Activated naive CD4-positive, alpha-beta T cell treated with anti-CD3 and anti-CD28 coated beads, Interleukin-2, amount 50 U/mL, for 16 hours (primary cell): ENCODE measurements at regions not wholly inside any gene's neighbourhood (a gene's known extent, or its start where the extent isn't known, plus 50 kb on each side); places are given as distances from the start of the nearest gene placed in this dataset.

Experiments used
- DNase-seq: peaks from one replicate; pipeline ENCODE4 v3.0.0-alpha.2; 2020

- no peak for DNase-seq
These were observed 118.3 kb upstream of the DSEL start for GRCh38 chr18:67634631-67635338.

- DNase-seq, result no peak
These were observed 117.4 kb upstream of the DSEL start for GRCh38 chr18:67633939-67634338.

GRCh38 chr18:67621906-67622305 is 105.4 kb upstream of the DSEL start:
- no peak for DNase-seq

DNA sequence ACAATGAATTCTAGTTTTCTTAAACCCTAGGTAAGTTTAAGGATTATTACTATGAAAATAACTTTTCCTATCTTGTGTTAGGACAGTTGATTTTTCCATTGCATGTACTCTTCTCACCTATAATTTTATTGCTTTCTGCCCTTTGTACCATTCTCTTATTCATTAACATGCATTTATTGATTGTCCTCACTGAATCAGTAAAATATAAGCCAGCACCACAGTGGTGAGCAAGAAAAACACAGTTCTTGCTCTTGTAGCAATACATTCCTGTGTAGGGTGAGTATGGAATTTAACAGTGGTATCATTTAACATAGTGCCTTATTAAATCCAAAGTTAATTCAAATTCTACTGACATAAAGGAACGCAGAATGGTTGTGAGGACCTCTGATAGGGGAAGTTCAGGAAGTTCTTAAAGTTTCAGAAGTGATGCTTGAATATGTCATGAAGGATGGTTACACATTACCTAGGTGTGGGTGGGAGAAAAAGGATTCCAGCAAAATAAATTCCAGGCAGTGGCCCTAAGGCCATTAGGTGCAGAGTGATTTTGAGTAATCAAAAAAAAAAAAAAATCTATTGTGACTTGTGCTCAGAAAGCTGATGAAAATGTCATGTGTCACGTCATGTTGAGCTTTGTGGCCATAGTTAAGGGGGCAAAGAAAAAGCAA is 104.7 kb upstream of the DSEL start:
- no peak for DNase-seq

GRCh38 chr18:67618061-67618460 is 101.5 kb upstream of the DSEL start:
- DNase-seq, result no peak

DNA sequence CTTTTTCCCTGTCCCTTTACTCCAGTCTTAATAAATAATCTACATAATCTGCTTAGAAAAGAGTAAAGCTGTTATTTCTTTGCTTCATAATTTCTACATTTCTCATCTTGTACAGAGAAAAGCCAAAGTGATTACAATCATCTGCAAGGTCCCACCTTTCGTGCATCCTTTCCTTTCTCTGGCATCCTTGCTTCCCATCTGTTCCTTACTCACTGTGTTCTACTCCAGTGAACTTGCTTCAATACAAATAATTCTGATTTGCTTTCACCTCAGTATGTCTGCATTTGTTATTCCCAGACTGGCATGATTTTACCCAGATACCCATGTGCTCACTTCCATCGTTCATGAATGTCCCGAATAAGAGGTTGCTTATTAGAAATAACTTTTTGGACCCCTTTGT is 99.4 kb upstream of the DSEL start:
- DNase-seq, result no peak

GRCh38 chr18:67613731-67614130 is 97.2 kb upstream of the DSEL start:
- no peak for DNase-seq

- DNase-seq, result no peak
These were observed 95.8 kb upstream of the DSEL start for GRCh38 chr18:67612281-67612680.

GRCh38 chr18:67608615-67609273 is 92.2 kb upstream of the DSEL start:
- no peak for DNase-seq

GRCh38 chr18:67608191-67608590 is 91.7 kb upstream of the DSEL start:
- no peak for DNase-seq

DNA sequence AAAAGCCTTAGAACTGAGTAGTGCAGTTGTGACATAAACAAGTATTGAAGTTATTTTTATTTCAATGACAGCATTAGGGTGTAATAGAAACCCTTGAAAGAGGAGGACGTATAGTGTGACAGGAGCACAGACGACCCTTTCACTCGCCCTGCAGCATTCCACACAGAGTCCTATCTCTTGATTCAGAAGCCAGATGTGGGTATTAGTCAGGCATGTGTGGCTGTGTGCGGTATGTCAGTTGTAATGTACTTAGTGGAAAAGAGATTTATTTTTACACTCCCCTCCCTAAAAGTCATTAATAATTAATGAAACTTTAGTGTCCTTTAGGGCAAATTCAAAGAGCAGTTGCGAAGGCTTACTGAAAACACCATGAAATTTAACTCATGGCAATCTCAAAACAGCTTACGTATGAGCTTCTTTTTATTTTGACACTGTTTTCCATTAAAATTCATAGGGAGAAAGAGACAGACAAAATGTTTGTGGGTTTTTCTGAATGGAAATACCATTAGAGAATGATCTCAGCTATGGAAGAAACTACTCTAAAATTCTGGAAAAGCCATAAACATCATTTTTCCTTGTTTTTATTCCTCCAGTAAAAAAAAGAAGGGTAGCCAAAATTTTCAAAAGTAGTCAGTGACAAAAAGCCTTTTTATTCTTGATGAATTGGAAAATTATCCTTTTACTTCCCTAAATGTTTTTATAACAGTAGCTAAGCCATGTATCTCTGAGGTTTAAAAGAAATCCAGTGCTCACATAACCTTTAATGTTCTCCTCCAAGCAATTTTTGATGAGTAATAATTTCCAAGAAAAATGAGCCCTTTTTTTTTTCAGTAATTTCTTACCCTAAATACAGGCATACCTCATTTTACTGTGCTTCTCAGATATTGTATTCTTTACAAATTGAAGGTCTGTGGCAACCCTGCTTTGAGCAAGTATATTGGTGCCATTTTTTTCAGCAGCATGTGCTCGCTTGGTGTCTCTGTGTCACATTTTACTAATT is 84.0 kb upstream of the DSEL start:
- DNase-seq, result no peak

DNA sequence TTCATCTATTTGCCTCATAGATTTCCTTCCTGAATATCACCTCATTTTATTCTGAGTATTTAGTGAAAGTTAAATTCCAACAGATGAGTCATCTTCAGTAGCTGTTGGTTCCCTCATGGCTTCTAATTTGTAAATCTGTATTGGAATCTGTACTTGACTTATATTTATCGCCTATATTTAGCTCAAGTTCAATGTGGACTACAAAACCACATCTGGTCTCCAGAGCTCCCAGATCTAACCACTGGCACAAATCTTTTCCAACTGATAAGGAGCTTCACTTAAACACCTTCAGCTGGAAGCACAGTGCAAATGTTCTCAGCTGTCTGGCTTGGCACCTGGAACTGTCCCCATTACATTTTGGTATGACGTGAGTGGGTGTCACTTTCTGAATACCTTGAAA is 82.8 kb upstream of the DSEL start:
- no peak for DNase-seq

GRCh38 chr18:67597759-67598158 is 81.2 kb upstream of the DSEL start:
- no peak for DNase-seq

GRCh38 chr18:67596003-67596402 is 79.5 kb upstream of the DSEL start:
- no peak for DNase-seq

DNA sequence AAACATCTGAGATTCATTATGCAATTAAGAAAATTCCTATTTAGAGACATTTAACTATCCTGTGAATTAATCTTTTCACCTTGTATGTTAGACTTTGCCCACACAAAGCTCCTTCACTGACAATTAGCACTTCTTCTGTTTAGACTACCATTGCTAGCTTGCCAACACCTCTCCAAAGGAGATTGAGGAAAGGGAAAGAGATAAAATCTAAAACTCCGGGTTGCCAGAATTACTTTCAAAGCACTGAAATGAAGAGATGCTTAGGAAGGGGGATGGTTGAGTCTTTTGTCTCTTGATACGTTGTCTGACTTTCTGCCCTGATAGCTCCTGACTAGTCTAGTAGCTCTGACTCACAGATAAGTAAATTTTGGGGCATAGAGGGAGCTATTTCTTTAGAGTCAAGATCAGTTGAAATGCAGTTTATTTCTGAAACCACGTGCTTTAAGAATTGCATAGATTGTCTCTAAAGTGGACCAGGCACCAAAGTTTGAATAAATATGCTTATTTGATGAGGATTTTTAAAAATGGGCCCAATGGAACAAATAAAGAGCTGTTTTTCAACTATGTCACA is 74.1 kb upstream of the DSEL start:
- no peak for DNase-seq

DNA sequence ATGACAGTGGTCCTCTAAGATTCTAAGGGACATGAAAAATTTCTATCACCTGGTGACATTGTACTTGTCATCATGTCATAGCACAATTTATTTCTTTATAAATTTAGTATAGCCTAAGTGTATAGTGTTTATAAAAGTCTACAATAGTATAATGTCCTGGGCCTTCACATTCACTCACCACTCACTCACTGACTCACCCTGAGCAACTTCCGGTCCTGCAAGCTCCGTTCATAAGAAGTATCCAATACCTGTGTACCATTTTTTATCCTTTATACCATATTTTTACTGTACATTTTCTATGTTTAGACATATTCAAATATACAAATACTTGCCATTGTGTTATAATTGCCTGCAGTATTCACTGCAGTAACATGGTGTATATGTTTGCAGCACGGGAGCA is 72.8 kb upstream of the DSEL start:
- DNase-seq, result no peak

GRCh38 chr18:67586101-67586500 is 69.6 kb upstream of the DSEL start:
- DNase-seq, result no peak

- DNase-seq, result no peak
These were observed 67.1 kb upstream of the DSEL start for GRCh38 chr18:67583621-67584020.

- no peak for DNase-seq
These were observed 66.0 kb upstream of the DSEL start for GRCh38 chr18:67582488-67582887.

- no peak for DNase-seq
These were observed 64.7 kb upstream of the DSEL start for GRCh38 chr18:67581178-67581577.

DNA sequence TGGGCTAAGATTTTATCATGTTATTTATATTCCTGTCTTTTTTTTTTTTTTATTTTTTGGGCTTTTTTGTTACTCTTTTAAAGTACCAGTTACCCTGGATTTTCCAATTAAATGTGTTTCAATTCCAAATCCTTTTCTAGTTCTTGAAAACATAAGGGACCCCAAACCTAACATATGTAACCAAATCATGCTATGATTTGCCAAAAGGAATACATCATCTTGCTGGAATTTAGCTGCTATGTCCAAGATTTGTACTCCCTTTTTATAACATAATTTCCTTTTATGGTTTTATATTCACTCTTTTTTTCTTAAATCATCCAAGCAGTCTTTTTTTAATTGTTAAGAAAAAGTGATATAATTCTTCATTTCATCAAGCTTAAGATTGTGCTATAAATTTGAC is 60.9 kb upstream of the DSEL start:
- no peak for DNase-seq

DNA sequence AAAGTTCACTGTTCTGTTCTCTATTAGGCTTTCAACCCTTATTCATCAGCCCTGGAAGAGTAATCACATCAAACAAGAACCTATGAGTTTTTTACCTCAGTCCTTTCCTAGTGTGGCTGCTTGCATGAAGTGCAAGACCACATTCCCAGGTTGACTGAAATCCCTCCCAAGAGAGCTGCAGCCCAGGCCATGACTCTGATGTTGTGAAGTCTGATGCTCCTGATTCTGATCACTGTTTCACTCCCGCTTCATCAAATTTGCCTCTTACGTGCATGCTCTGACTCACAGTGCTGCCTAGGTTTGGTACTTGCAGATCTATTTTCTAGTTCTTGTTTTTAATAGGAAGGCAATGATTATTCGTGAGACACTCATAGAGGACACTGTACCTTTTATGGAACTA is 58.2 kb upstream of the DSEL start:
- no peak for DNase-seq

DNA sequence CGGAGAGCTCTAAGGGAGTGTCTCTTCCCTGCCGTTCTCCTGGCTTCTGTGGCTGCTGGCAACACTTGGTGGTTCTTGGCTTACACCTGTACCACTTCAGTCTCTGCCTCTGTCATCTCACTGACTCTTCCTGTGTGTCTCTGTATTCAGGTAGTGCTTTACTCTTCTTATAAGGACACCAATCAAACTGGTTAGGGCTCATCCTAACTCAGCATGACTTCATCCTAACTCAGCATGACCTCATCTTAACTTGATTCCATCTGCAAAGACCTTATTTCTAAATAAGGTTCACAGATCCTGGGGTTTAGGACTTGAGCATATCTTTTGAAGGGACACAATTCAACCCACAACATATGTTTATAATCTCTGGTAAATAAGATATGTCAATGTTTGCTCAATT is 51.6 kb upstream of the DSEL start:
- DNase-seq, result no peak
